ENCODE measurements at regions not wholly inside any gene's neighbourhood (a gene's known extent, or its start where the extent isn't known, plus 50 kb on each side); places are given as distances from the start of the nearest gene placed in this dataset.
A peak's percentile ranks its signal among the peaks of the same experiment; 100 is the strongest.

DNA sequence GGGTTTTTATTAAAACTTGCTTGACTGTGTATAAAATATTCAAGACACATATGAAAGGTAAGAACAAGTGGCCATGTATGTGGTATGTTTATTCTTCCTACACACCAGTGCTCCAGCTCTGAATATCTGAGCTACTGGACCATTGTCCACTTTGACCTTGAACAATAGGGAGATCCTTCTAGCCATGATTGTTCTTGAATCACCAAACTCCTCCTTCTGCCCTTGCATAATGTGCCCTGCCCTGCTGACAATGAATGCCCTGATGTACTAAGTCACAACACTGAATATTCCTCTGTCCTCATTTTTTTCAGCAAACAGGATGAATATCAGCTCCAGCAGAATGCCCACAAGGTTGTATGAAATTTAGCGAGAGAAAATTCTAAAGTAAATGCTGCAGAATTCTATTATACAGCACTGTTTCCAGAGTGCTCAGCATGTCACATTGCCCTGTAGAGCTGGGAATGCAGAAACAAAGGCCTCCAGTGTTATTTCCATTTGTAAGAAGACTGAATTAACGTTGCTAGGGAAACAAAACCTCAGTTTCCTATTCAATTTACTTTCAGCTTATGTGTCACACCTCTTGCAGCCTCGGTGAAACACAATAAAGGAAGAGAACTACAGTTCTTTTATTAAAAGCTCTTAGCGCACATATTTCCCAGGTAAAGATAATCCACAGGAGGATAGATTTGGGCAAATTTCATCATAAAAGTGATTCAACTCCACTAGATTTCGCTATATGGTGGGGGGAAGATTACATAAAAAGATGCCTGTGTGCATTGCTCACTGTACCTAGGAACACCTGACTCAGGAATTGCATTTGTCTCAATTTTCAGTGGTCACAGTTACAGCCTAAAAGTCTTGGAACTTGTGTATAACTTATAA lies 187.4 kb upstream of the ATP1B1 start:
- DNase-seq (ENCODE audit: low read depth in 1 of 2, low spot score in 1 of 2) = no peak
- TF ChIP-seq, protein P1, sequence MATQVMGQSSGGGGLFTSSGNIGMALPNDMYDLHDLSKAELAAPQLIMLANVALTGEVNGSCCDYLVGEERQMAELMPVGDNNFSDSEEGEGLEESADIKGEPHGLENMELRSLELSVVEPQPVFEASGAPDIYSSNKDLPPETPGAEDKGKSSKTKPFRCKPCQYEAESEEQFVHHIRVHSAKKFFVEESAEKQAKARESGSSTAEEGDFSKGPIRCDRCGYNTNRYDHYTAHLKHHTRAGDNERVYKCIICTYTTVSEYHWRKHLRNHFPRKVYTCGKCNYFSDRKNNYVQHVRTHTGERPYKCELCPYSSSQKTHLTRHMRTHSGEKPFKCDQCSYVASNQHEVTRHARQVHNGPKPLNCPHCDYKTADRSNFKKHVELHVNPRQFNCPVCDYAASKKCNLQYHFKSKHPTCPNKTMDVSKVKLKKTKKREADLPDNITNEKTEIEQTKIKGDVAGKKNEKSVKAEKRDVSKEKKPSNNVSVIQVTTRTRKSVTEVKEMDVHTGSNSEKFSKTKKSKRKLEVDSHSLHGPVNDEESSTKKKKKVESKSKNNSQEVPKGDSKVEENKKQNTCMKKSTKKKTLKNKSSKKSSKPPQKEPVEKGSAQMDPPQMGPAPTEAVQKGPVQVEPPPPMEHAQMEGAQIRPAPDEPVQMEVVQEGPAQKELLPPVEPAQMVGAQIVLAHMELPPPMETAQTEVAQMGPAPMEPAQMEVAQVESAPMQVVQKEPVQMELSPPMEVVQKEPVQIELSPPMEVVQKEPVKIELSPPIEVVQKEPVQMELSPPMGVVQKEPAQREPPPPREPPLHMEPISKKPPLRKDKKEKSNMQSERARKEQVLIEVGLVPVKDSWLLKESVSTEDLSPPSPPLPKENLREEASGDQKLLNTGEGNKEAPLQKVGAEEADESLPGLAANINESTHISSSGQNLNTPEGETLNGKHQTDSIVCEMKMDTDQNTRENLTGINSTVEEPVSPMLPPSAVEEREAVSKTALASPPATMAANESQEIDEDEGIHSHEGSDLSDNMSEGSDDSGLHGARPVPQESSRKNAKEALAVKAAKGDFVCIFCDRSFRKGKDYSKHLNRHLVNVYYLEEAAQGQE (IDR thresholded peaks at IDR 0.05; ENCODE audit: insufficient replicate concordance, low read depth) = no peak
- no peak for TF ChIP-seq GABPA (IDR thresholded peaks at IDR 0.05; ENCODE audit: low read depth)
- no peak for TF ChIP-seq SPI1 (IDR thresholded peaks at IDR 0.05; ENCODE audit: borderline replicate concordance, low read depth)
- TF ChIP-seq, protein P2, sequence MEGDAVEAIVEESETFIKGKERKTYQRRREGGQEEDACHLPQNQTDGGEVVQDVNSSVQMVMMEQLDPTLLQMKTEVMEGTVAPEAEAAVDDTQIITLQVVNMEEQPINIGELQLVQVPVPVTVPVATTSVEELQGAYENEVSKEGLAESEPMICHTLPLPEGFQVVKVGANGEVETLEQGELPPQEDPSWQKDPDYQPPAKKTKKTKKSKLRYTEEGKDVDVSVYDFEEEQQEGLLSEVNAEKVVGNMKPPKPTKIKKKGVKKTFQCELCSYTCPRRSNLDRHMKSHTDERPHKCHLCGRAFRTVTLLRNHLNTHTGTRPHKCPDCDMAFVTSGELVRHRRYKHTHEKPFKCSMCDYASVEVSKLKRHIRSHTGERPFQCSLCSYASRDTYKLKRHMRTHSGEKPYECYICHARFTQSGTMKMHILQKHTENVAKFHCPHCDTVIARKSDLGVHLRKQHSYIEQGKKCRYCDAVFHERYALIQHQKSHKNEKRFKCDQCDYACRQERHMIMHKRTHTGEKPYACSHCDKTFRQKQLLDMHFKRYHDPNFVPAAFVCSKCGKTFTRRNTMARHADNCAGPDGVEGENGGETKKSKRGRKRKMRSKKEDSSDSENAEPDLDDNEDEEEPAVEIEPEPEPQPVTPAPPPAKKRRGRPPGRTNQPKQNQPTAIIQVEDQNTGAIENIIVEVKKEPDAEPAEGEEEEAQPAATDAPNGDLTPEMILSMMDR (IDR thresholded peaks at IDR 0.05; ENCODE audit: insufficient read depth, low read length) = no peak
- no peak for TF ChIP-seq POLR2AphosphoS5 (IDR thresholded peaks at IDR 0.05; ENCODE audit: low read depth)
- Histone ChIP-seq H3K27ac (replicated peaks) (no peak overlapping the region), H3K27me3 (ENCODE audit: insufficient read depth, poor library complexity, severe bottlenecking) (no peaks in the 10 kb centered on the region), H3K4me3 (replicated peaks; ENCODE audit: insufficient read depth, low read length) (no peak overlapping the region)

DNA sequence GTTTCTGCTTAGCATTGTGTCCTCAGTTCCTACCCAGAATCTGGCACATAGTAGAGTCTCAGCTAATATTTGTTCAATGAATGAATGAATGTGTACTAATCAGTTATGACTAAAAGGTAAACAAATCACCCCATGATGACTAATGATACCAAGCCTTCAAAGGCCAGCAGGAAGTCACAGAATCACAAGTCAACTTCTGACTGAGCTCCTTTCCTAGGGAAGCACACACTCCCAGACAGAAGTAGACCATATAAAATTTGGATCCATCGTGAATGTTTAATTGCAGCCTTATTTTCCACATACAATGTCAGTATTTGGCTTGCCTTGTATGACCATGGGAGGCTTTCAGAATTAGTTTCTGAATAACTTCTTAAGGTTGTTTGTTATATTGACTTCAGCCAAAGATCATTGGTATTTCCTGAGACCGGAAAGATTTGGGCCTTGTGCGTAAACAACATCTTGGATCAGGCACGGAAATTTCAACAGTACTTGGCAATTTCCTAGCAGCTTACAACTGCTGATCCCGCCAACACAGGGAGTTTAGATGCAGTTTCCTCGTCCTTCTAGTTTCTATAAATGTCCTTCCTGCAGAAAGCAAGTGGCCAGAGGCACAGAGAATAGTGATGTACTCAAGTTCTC lies 185.9 kb upstream of the ATP1B1 start:
- DNase-seq (ENCODE audit: low read depth in 1 of 2, low spot score in 1 of 2) = no peak
- no peak overlapping the region for H3K27ac ChIP-seq (replicated peaks)
- H3K27me3 ChIP-seq (ENCODE audit: insufficient read depth, poor library complexity, severe bottlenecking) = no peaks in the 10 kb centered on the region
- no peak overlapping the region for H3K4me3 ChIP-seq (replicated peaks; ENCODE audit: insufficient read depth, low read length)
- TF ChIP-seq, protein P2 (IDR thresholded peaks at IDR 0.05; ENCODE audit: insufficient read depth, low read length) = no peak
- TF ChIP-seq, protein P1 (IDR thresholded peaks at IDR 0.05; ENCODE audit: insufficient replicate concordance, low read depth) = no peak
- no peak for TF ChIP-seq POLR2AphosphoS5 (IDR thresholded peaks at IDR 0.05; ENCODE audit: low read depth)
- TF ChIP-seq GABPA (IDR thresholded peaks at IDR 0.05; ENCODE audit: low read depth) = no peak
- no peak for TF ChIP-seq SPI1 (IDR thresholded peaks at IDR 0.05; ENCODE audit: borderline replicate concordance, low read depth)

DNA sequence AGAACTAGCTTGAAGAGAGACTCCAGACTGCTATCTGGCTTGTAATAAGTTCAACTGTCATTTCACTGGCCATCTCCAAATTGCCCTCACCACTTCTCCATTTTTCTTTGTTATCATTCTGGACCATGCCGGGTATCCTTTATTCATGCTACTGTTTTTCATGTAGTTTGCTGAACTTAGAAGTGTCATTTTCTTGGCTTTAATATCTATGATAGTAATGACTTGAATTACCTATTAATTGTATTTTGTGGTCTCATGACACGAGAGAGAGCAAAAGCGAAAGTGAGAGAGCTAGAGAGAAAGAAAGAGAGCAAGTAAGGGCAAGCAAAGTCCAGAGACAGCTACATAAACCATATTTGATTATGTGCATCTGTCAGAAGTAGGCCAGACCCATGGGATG lies 184.9 kb upstream of the ATP1B1 start:
- DNase-seq (ENCODE audit: low read depth in 1 of 2, low spot score in 1 of 2) = no peak
- Histone ChIP-seq H3K4me3 (replicated peaks; ENCODE audit: insufficient read depth, low read length) (no peak overlapping the region), H3K27ac (replicated peaks) (no peak overlapping the region), H3K27me3 (ENCODE audit: insufficient read depth, poor library complexity, severe bottlenecking) (no peaks in the 10 kb centered on the region)
- TF ChIP-seq SPI1 (IDR thresholded peaks at IDR 0.05; ENCODE audit: borderline replicate concordance, low read depth) = peak; percentile 20; the same call in 1 of the 2 replicates
- TF ChIP-seq, protein P1 (IDR thresholded peaks at IDR 0.05; ENCODE audit: insufficient replicate concordance, low read depth) = no peak
